ENCODE measurements at regions not wholly inside any gene's neighbourhood (a gene's known extent, or its start where the extent isn't known, plus 50 kb on each side); places are given as distances from the start of the nearest gene placed in this dataset.

DNA sequence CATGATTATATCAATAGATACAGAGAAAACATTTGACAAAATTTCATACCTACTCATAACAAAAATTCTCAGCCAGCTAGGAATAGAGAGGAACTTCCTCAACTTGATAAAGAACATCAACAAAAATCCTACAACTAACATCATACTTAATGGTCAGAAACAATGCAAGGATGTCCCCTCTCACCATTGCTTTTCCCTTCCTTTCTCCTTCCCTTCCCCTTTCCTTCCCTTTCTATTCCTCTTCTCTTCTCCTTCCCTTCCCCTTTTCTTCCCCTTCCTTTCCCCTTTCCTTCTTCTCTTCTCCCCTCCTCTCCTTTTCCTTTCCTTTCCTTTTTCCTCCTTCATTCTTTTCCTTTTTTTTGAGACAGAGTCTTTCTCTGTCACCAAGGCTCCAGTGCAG lies 418.3 kb upstream of the B3GAT1 start:
- TF ChIP-seq CTCF (IDR thresholded peaks at IDR 0.05 in 2 of 3, conservative IDR thresholded peaks at IDR 0.05 in 1 of 3; ENCODE audit: borderline replicate concordance in 1 of 3, insufficient read depth in 1 of 3, low read depth in 2 of 3, low read length in 2 of 3) (no peak), POLR2A (IDR thresholded peaks at IDR 0.05; ENCODE audit: borderline replicate concordance, extremely low read depth, insufficient read depth, insufficient read length) (no peak), EZH2 (IDR thresholded peaks at IDR 0.05) (no peak), ZBTB33 (IDR thresholded peaks at IDR 0.05; ENCODE audit: extremely low read depth, insufficient replicate concordance, low read length) (no peak), SP1 (IDR thresholded peaks at IDR 0.05; ENCODE audit: low read depth) (no peak), EGR1 (IDR thresholded peaks at IDR 0.05; ENCODE audit: low read depth) (no peak), CEBPB (IDR thresholded peaks at IDR 0.05; ENCODE audit: low read depth) (no peak), TCF7L2 (IDR thresholded peaks at IDR 0.05; ENCODE audit: borderline replicate concordance, extremely low read depth, insufficient read depth, insufficient read length) (no peak), EZH2phosphoT487 (IDR thresholded peaks at IDR 0.05; ENCODE audit: borderline replicate concordance) (no peak), POLR2AphosphoS5 (IDR thresholded peaks at IDR 0.05; ENCODE audit: low read depth, low read length) (no peak), RAD21 (IDR thresholded peaks at IDR 0.05; ENCODE audit: low read depth) (no peak), SIN3A (IDR thresholded peaks at IDR 0.05; ENCODE audit: low read depth) (no peak), ZNF274 (IDR thresholded peaks at IDR 0.05; ENCODE audit: low read depth, low read length) (no peak)

Data from HCT116 (cell line).